Stimulated activated effector memory CD8-positive, alpha-beta T cell treated with anti-CD3 and anti-CD28 coated beads, Interleukin-12 subunit alpha, Interleukin-12 subunit beta, amount 100 ng/mL, for 72 hours (primary cell): ENCODE measurements at regions not wholly inside any gene's neighbourhood (a gene's known extent, or its start where the extent isn't known, plus 50 kb on each side); places are given as distances from the start of the nearest gene placed in this dataset.

ENCODE experiments used
- ATAC-seq: fragments of 150-1000 bp; cut with Tn5 transposase; 2 replicates; pipeline ENCODE4 v1.10.0; 2021
- DNase-seq, 2 donors: peaks; one replicate each; pipeline ENCODE4 v3.0.0; 2021 to 2022; ENCODE audit warnings: low spot score in 2 of 2
- H3K27ac Mint-ChIP-seq: one replicate; pipeline ENCODE4 v1.8.0; 2022; ENCODE audit warnings: mild to moderate bottlenecking, mixed read lengths
- H3K36me3 Mint-ChIP-seq: one replicate; pipeline ENCODE4 v1.8.0; 2022; ENCODE audit warnings: mild to moderate bottlenecking, mixed read lengths
- H3K4me1 Mint-ChIP-seq: one replicate; pipeline ENCODE4 v1.8.0; 2022; ENCODE audit warnings: mixed read lengths
- H3K4me3 Mint-ChIP-seq: one replicate; pipeline ENCODE4 v1.8.0; 2022; ENCODE audit warnings: mild to moderate bottlenecking, mixed read lengths
- H3K9me3 Mint-ChIP-seq: one replicate; pipeline ENCODE4 v1.8.0; 2022; ENCODE audit warnings: mixed read lengths

- Mint-ChIP-seq H3K4me3 (no peak overlapping the region), H3K4me1 (no peaks in the 10 kb centered on the region), H3K27ac (no peak overlapping the region), H3K9me3 (peaks cover 7% of the 10 kb centered on the region), H3K36me3 (no peaks in the 10 kb centered on the region)
- ATAC-seq (no peak), DNase-seq (no peak)
Measured at GRCh38 chr5:5677738-5678137, 255.3 kb downstream of the ICE1 start.

- DNase-seq, result no peak
- Mint-ChIP-seq H3K9me3 (peaks cover 7% of the 10 kb centered on the region), H3K27ac (no peak overlapping the region), H3K4me1 (no peaks in the 10 kb centered on the region), H3K4me3 (no peak overlapping the region), H3K36me3 (no peaks in the 10 kb centered on the region)
- ATAC-seq, result no peak
Measured at GRCh38 chr5:5676218-5676617, 253.7 kb downstream of the ICE1 start.

GRCh38 chr5:5675511-5675910 lies 253.0 kb downstream of the ICE1 start:
- Mint-ChIP-seq H3K4me1 (no peaks in the 10 kb centered on the region), H3K9me3 (peaks cover 7% of the 10 kb centered on the region), H3K36me3 (no peaks in the 10 kb centered on the region), H3K27ac (no peak overlapping the region), H3K4me3 (no peak overlapping the region)
- DNase-seq (no peak), ATAC-seq (no peak)

GRCh38 chr5:5671823-5672222 lies 249.3 kb downstream of the ICE1 start:
- H3K36me3 Mint-ChIP-seq, result no peaks in the 10 kb centered on the region
- H3K27ac Mint-ChIP-seq, result no peak overlapping the region
- peaks cover 2% of the 10 kb centered on the region for H3K9me3 Mint-ChIP-seq
- H3K4me3 Mint-ChIP-seq, result no peak overlapping the region
- no peak for DNase-seq
- no peak for ATAC-seq
- no peaks in the 10 kb centered on the region for H3K4me1 Mint-ChIP-seq

GRCh38 chr5:5667136-5667554 lies 244.7 kb downstream of the ICE1 start:
- H3K27ac Mint-ChIP-seq, result no peak overlapping the region
- H3K36me3 Mint-ChIP-seq, result no peaks in the 10 kb centered on the region
- DNase-seq (no peak), ATAC-seq (no peak)
- H3K4me3 Mint-ChIP-seq, result no peak overlapping the region
- H3K9me3 Mint-ChIP-seq, result no peaks in the 10 kb centered on the region
- H3K4me1 Mint-ChIP-seq, result no peaks in the 10 kb centered on the region

GRCh38 chr5:5666369-5666768 lies 243.9 kb downstream of the ICE1 start:
- DNase-seq (no peak), ATAC-seq (no peak)
- Mint-ChIP-seq H3K9me3 (no peaks in the 10 kb centered on the region), H3K4me1 (no peaks in the 10 kb centered on the region), H3K27ac (no peak overlapping the region), H3K36me3 (no peaks in the 10 kb centered on the region), H3K4me3 (no peak overlapping the region)

GRCh38 chr5:5666076-5666365 lies 243.5 kb downstream of the ICE1 start:
- Mint-ChIP-seq H3K4me1 (no peaks in the 10 kb centered on the region), H3K27ac (no peak overlapping the region), H3K36me3 (no peaks in the 10 kb centered on the region), H3K9me3 (no peaks in the 10 kb centered on the region), H3K4me3 (no peak overlapping the region)
- DNase-seq (no peak), ATAC-seq (no peak)

- Mint-ChIP-seq H3K9me3 (no peaks in the 10 kb centered on the region), H3K4me3 (no peak overlapping the region), H3K36me3 (no peaks in the 10 kb centered on the region), H3K27ac (no peak overlapping the region), H3K4me1 (no peaks in the 10 kb centered on the region)
- no peak for ATAC-seq
- DNase-seq, result no peak
Measured at GRCh38 chr5:5665225-5666075, 243.0 kb downstream of the ICE1 start.

GRCh38 chr5:5658889-5659465 lies 236.5 kb downstream of the ICE1 start:
- DNase-seq (no peak), ATAC-seq (no peak)
- Mint-ChIP-seq H3K4me3 (no peak overlapping the region), H3K4me1 (no peaks in the 10 kb centered on the region), H3K27ac (no peak overlapping the region), H3K9me3 (no peaks in the 10 kb centered on the region), H3K36me3 (no peaks in the 10 kb centered on the region)

GRCh38 chr5:5658226-5658625 lies 235.7 kb downstream of the ICE1 start:
- no peaks in the 10 kb centered on the region for H3K4me1 Mint-ChIP-seq
- no peak overlapping the region for H3K27ac Mint-ChIP-seq
- no peaks in the 10 kb centered on the region for H3K9me3 Mint-ChIP-seq
- DNase-seq, result no peak
- no peak overlapping the region for H3K4me3 Mint-ChIP-seq
- H3K36me3 Mint-ChIP-seq, result no peaks in the 10 kb centered on the region
- no peak for ATAC-seq

- ATAC-seq (no peak), DNase-seq (no peak)
- Mint-ChIP-seq H3K27ac (no peak overlapping the region), H3K9me3 (peaks cover 2% of the 10 kb centered on the region), H3K36me3 (no peaks in the 10 kb centered on the region), H3K4me1 (no peaks in the 10 kb centered on the region), H3K4me3 (no peak overlapping the region)
Measured at GRCh38 chr5:5652181-5652580, 229.7 kb downstream of the ICE1 start.

GRCh38 chr5:5650949-5651348 lies 228.5 kb downstream of the ICE1 start:
- no peak for ATAC-seq
- Mint-ChIP-seq H3K9me3 (peaks cover 2% of the 10 kb centered on the region), H3K36me3 (no peaks in the 10 kb centered on the region)

GRCh38 chr5:5650242-5650641 lies 227.8 kb downstream of the ICE1 start:
- Mint-ChIP-seq H3K4me3 (no peak overlapping the region), H3K36me3 (no peaks in the 10 kb centered on the region), H3K4me1 (no peaks in the 10 kb centered on the region), H3K27ac (no peak overlapping the region), H3K9me3 (peaks cover 2% of the 10 kb centered on the region)
- DNase-seq (no peak), ATAC-seq (no peak)

More at GRCh38 chr5:5650949-5651348, 228.5 kb downstream of the ICE1 start:
- H3K27ac Mint-ChIP-seq, result no peak overlapping the region
- H3K4me1 Mint-ChIP-seq, result no peaks in the 10 kb centered on the region
- no peak for DNase-seq
- H3K4me3 Mint-ChIP-seq, result no peak overlapping the region

- no peak overlapping the region for H3K4me3 Mint-ChIP-seq
- peaks cover 2% of the 10 kb centered on the region for H3K9me3 Mint-ChIP-seq
- no peaks in the 10 kb centered on the region for H3K4me1 Mint-ChIP-seq
- ATAC-seq, result no peak
- no peak overlapping the region for H3K27ac Mint-ChIP-seq
- no peak for DNase-seq
- no peaks in the 10 kb centered on the region for H3K36me3 Mint-ChIP-seq
Measured at GRCh38 chr5:5649641-5650040, 227.2 kb downstream of the ICE1 start.

- Mint-ChIP-seq H3K4me3 (no peak overlapping the region), H3K27ac (no peak overlapping the region), H3K36me3 (no peaks in the 10 kb centered on the region)
Measured at GRCh38 chr5:5648694-5649093, 226.2 kb downstream of the ICE1 start.

GRCh38 chr5:5645891-5646290 lies 223.4 kb downstream of the ICE1 start:
- Mint-ChIP-seq H3K4me3 (no peak overlapping the region), H3K4me1 (no peaks in the 10 kb centered on the region), H3K36me3 (no peaks in the 10 kb centered on the region), H3K27ac (no peak overlapping the region), H3K9me3 (peaks cover 2% of the 10 kb centered on the region)
- ATAC-seq (no peak), DNase-seq (no peak)

More at GRCh38 chr5:5648694-5649093, 226.2 kb downstream of the ICE1 start:
- Mint-ChIP-seq H3K4me1 (no peaks in the 10 kb centered on the region), H3K9me3 (peaks cover 2% of the 10 kb centered on the region)
- DNase-seq (no peak), ATAC-seq (no peak)
